NT2/D1 (cell line): ENCODE measurements at regions not wholly inside any gene's neighbourhood (a gene's known extent, or its start where the extent isn't known, plus 50 kb on each side); places are given as distances from the start of the nearest gene placed in this dataset.

ENCODE experiments used
- SUZ12 ChIP-seq: IDR thresholded peaks from 2 replicates; pipeline ENCODE4 v1.6.1; 2011; ENCODE audit not compliant: insufficient read length, insufficient read depth; ENCODE audit errors: extremely low read depth
- YY1 ChIP-seq: IDR thresholded peaks from 2 replicates; pipeline ENCODE4 v1.6.1; 2011; ENCODE audit not compliant: insufficient read length, insufficient read depth
- ZNF274 ChIP-seq: IDR thresholded peaks from 2 replicates; pipeline ENCODE4 v1.6.1; 2011; ENCODE audit warnings: mild to moderate bottlenecking, low read depth, low read length

DNA sequence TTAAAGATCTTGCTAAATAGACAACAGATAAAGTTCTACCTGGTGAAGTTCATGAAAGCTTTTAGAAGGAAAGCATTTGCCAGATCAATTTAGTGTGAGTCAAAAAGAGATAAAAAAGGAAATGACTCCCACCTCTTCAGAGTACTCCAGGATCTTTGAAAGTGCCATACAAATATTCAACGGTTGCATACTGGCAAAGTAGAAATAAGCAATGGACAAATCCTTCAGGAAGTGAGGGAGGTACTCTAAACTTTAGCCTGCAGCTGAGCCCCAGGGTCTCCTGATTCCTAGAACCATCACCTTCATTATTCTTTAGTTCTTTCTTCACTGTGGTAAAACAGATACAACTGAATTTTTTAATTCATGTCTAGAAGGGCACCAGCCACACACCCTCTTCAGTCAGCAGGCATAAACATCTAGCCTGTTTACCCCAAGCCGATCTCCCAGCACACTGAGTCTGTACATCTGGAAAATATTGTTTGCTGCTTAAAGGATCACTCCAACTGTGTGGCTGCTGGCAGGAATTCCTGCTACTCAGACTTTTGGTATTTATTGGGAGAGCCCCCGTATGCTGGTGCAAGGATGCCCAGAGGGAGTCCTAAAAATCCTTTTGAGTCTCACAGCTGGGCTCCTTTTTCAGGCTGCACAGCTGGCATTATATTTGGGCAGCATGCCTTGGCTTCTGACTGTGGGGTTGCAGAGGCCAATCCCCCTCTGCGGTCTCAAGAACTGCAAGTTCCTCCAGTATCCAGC lies 72.3 kb upstream of the SESTD1 start:
- no peak for TF ChIP-seq YY1
- TF ChIP-seq ZNF274, result no peak
- TF ChIP-seq SUZ12, result no peak
